GM12874 (cell line): ENCODE measurements at regions not wholly inside any gene's neighbourhood (a gene's known extent, or its start where the extent isn't known, plus 50 kb on each side); places are given as distances from the start of the nearest gene placed in this dataset.

ENCODE experiments used
- TF ChIP-seq, protein P1 (sequence below): IDR thresholded peaks from 2 replicates; pipeline ENCODE4 v1.5.1; 2011; ENCODE audit warnings: low read depth, mild to moderate bottlenecking, control low read depth, low read length, moderate library complexity; ENCODE audit not compliant: insufficient read depth

DNA sequence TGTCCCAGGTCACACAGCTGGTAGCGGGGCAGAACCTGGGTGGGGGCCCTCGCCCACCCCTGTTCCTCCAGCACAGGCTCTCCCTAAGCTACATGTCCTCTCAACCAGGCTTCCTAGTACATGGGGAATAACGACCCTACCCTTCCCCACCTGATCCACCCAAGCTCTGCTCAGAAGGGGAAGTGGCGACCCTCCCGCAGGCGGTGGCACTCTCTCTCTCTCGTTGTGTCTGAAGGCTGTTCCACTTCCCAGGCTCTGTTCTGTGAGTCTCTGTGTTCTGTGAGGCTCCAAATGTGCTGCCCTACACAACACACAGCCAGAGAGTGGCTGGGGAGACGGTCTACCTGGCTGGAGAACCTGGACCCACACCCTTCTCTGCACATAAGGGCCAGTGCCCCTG is 135.8 kb downstream of the COPS8 start:
- TF ChIP-seq, protein P1, sequence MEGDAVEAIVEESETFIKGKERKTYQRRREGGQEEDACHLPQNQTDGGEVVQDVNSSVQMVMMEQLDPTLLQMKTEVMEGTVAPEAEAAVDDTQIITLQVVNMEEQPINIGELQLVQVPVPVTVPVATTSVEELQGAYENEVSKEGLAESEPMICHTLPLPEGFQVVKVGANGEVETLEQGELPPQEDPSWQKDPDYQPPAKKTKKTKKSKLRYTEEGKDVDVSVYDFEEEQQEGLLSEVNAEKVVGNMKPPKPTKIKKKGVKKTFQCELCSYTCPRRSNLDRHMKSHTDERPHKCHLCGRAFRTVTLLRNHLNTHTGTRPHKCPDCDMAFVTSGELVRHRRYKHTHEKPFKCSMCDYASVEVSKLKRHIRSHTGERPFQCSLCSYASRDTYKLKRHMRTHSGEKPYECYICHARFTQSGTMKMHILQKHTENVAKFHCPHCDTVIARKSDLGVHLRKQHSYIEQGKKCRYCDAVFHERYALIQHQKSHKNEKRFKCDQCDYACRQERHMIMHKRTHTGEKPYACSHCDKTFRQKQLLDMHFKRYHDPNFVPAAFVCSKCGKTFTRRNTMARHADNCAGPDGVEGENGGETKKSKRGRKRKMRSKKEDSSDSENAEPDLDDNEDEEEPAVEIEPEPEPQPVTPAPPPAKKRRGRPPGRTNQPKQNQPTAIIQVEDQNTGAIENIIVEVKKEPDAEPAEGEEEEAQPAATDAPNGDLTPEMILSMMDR = no peak

DNA sequence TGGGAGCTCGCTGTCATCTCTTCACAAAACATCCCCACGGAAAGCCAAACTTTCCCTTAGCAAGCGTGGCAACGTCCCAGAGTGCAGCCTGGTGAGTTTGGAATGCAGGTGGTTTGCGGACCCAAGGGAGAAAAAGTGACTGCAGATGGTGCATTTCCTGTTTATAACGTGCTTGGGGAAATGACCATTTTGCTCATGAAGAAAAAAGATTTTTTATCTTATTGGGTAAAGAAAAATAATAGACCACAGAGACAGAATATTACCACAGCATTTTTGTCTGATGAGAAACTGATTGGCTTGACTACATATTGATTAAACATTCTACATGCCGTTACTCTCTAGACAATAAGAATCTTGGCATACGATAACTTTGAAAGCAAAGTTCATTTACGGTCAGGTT is 136.5 kb downstream of the COPS8 start:
- TF ChIP-seq, protein P1 = no peak

DNA sequence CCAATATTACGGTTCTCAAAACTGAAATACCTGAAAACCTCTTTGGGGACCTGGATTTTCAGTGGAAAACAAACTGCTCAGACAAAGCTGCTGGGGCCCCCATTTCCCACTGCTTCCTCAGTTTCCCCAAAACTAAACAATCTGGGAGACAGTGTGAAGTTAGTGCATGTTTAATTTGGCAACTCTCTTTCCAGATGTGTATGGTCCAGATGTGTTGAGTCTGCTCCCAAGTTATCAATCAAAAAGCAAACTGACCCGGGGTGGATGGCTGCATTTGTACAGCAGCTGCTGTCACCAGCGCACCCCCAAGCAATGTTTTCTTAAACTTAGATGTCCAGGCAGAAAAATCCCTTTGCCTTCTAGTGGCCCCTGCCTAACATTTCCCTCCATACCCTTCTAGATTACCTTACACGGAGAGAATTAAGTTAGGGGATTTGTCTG is 136.9 kb downstream of the COPS8 start:
- TF ChIP-seq, protein P1 = no peak

DNA sequence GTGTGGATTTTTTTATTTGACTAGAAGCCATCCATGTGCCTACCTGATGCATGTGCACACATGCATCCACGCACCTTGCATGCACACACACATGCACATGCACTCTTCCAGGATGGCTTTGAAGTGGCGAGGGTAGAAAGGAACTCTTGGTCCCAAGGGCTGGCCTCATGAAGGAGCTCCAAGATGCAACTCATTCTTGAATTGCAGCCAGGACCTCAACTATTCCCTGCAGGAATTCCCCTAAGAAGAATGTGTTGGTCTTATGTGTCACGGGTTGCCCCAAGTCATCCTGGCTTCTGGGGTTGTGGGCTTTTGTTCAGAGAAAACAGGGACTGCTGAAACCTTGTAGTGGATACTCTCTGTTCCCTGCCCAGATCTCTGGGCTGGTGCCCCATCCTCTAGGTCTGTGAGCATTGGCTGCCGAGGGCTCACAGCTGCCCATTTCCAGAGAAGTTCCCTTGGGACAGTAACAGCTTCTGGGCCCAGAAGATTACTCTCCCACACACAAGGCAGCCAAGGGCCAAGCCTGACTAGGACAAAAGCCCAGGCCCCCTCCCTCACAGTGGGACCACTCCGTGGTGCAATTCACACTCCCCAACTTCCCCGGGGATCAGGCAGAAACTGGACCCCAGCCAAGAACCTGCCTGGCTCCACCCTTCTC is 137.6 kb downstream of the COPS8 start:
- TF ChIP-seq, protein P1 = no peak

DNA sequence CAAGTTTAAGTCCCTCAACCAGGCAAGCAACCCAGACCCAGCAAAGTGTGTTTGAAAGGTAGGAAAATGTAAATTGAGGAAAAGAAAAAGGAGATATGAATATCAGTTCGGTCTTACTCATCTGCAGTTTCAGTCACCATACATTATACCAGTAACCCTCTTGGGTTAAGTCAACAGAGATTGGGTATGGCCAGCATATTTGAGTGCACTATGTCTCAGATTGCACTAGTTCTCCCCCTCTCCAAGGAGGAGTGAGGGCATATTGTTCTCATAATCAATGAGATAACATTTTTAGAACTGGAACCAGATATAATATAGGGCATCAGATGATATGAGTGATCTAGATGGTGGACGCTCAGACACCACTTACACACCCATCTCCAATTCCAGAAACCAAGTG is 141.5 kb downstream of the COPS8 start:
- TF ChIP-seq, protein P1 = no peak

DNA sequence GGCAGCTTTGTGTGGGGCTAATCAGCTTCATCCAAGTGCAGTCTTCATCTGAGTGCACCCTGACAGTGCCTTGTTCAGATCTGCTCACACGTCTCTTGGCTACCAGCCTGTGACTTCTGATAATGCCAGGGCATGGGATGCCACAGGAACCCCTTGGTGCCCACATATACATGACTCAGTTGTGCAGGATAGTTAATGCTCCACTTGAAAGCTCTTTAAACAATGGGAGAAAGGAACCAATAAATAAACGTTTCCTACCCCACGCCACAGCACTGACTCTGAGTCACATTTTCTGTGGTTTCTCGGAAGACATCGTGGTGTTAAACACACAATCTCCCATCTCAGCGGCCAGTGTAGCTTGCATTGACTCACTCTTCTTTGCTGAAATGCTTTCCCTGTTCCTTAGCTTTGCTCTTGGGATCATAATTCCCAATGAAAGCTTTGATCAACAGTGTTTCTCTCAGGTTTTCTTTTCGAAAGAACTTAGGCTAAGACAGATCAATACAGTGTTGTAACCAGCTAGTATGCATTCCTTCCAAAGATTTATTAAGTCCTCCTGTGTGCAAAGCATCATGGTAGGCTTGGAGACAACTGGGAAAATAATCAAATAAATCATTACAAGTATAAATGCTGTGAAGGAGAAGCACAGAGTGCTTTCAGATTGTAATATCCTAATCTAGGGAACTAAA is 142.0 kb downstream of the COPS8 start:
- TF ChIP-seq, protein P1 = no peak

DNA sequence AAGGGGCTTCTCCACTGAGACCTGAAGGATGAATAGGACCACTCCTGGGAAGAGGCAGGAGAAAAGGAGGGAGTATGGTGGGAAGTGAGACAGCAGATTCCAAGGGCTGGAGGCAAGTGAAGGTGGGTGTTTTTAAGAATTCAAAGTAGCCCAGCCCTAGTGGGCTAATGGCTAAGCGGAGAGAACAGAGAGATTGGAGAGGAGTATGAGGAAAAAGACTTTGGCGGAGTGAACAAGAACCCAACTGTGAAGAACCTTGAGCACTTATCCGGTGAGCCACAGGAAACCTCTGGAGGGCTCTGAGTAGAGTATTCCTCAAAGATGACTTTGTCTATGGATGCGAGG is 142.6 kb downstream of the COPS8 start:
- TF ChIP-seq, protein P1 = no peak
